Esophagus muscularis mucosa (tissue), 4 donors: ENCODE measurements at regions not wholly inside any gene's neighbourhood (a gene's known extent, or its start where the extent isn't known, plus 50 kb on each side); places are given as distances from the start of the nearest gene placed in this dataset.
"Not testable (repeated sequence)": the region's sequence is repeated elsewhere in the genome, so short reads cannot be mapped to it uniquely, and the experiment has no call there.

Source experiments
- CTCF ChIP-seq, 3 experiments: fragments of 200-600 bp in 2 of 3; fragments of 450-650 bp in 1 of 3; sonication (generic) in 2 of 3; IDR thresholded peaks; one replicate each; pipeline ENCODE4 v1.5.1; 2017 to 2019; ENCODE audit warnings: antibody characterized with exemption in 3 of 3, mild to moderate bottlenecking in 2 of 3, moderate library complexity in 1 of 3
- EP300 ChIP-seq: sonication (generic); formaldehyde crosslinking; IDR thresholded peaks from one replicate; pipeline ENCODE4 v1.6.1; 2017; ENCODE audit warnings: antibody characterized with exemption
- POLR2AphosphoS5 ChIP-seq, 2 donors: sonication (generic); formaldehyde crosslinking; IDR thresholded peaks; one replicate each; pipeline ENCODE4 v1.6.1; 2017; ENCODE audit warnings: antibody characterized with exemption in 2 of 2

- not testable (repeated sequence) for TF ChIP-seq CTCF (IDR thresholded peaks at IDR 0.05); POLR2AphosphoS5 (IDR thresholded peaks at IDR 0.05); EP300
These were observed 72.7 kb downstream of the VSIG4 start for GRCh38 chrX:65967159-65967558.
